ENCODE measurements at regions not wholly inside any gene's neighbourhood (a gene's known extent, or its start where the extent isn't known, plus 50 kb on each side); places are given as distances from the start of the nearest gene placed in this dataset.
"Not testable (repeated sequence)": the region's sequence is repeated elsewhere in the genome, so short reads cannot be mapped to it uniquely, and the experiment has no call there.

DNA sequence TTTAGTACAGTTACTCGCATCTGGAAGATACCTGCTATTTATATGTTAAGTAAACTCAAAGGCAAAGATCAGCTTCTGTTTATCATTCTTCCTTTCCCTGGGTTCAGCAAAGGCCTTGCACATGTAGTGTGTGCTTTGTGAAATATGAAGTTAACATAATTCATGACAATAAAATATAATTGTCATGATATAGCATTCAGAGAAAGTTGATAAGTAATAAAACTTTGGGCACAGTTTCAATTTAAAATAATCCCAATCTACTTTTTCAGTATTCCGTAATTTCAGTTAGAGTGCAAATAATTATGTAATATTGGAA lies 51.9 kb upstream of the ZNF217 start:
- no peak for DNase-seq (ENCODE audit: low read depth in 3 of 3)

- DNase-seq (ENCODE audit: low read depth in 3 of 3) = not testable (repeated sequence)
These were observed 50.5 kb upstream of the ZNF217 start for GRCh38 chr20:53644108-53644507.

Data from stimulated activated CD4-positive, alpha-beta T cell treated with anti-CD3 and anti-CD28 coated beads, TNF-alpha, amount 100 ng/mL, for 48 hours (primary cell).